H9 (cell line): ENCODE measurements at regions not wholly inside any gene's neighbourhood (a gene's known extent, or its start where the extent isn't known, plus 50 kb on each side); places are given as distances from the start of the nearest gene placed in this dataset.

Source experiments
- DNase-seq: peaks from one replicate; pipeline ENCODE4 v3.0.0-alpha.2; 2017
- H2AFZ ChIP-seq: one replicate; pipeline ENCODE4 v1.6.1; 2013; ENCODE audit warnings: mild to moderate bottlenecking, low read length, control low read depth, moderate library complexity
- H2AK5ac ChIP-seq: 2 replicates; pipeline ENCODE4 v1.6.1; 2013; ENCODE audit warnings: low read length, control low read depth, mixed read lengths; ENCODE audit not compliant: insufficient read length
- H2BK120ac ChIP-seq: one replicate; pipeline ENCODE4 v1.6.1; 2013; ENCODE audit warnings: low read depth, mild to moderate bottlenecking, low read length, control low read depth, inconsistent platforms; ENCODE audit not compliant: poor library complexity, severe bottlenecking
- H2BK12ac ChIP-seq: 2 replicates; pipeline ENCODE4 v1.6.1; 2013; ENCODE audit warnings: low read length, control low read depth, mixed read lengths, low read depth; ENCODE audit not compliant: insufficient read length
- H2BK15ac ChIP-seq: 2 replicates; pipeline ENCODE4 v1.6.1; 2013; ENCODE audit warnings: low read depth, low read length, control low read depth
- H2BK20ac ChIP-seq: one replicate; pipeline ENCODE4 v1.6.1; 2013; ENCODE audit warnings: low read depth, mild to moderate bottlenecking, low read length, control low read depth, inconsistent platforms; ENCODE audit not compliant: poor library complexity, severe bottlenecking
- H2BK5ac ChIP-seq: 2 replicates; pipeline ENCODE4 v1.6.1; 2013; ENCODE audit warnings: low read length, control low read depth, mixed read lengths; ENCODE audit not compliant: insufficient read length
- H3K14ac ChIP-seq: 2 replicates; pipeline ENCODE4 v1.6.1; 2013; ENCODE audit warnings: low read length, control low read depth; ENCODE audit not compliant: insufficient read depth
- H3K18ac ChIP-seq: 2 replicates; pipeline ENCODE4 v1.6.1; 2013; ENCODE audit warnings: low read depth, mild to moderate bottlenecking, mixed read lengths, low read length, control low read depth; ENCODE audit not compliant: insufficient read length
- H3K23ac ChIP-seq: 2 replicates; pipeline ENCODE4 v1.6.1; 2013; ENCODE audit warnings: low read length, control low read depth, mixed read lengths, low read depth; ENCODE audit not compliant: insufficient read length
- H3K23me2 ChIP-seq: 2 replicates; pipeline ENCODE4 v1.6.1; 2013; ENCODE audit warnings: low read depth, mild to moderate bottlenecking, mixed read lengths, low read length, control low read depth; ENCODE audit not compliant: insufficient read length, poor library complexity, severe bottlenecking
- H3K27ac ChIP-seq: 2 replicates; pipeline ENCODE4 v1.5.1; 2013; ENCODE audit warnings: low read length, control low read depth, mixed read lengths, low read depth; ENCODE audit not compliant: insufficient read length
- H3K27me3 ChIP-seq: 2 replicates; pipeline ENCODE4 v1.6.1; 2013; ENCODE audit warnings: low read length, control low read depth, inconsistent platforms; ENCODE audit not compliant: insufficient read depth
- H3K4ac ChIP-seq: 2 replicates; pipeline ENCODE4 v1.6.1; 2013; ENCODE audit warnings: low read depth, mild to moderate bottlenecking, control low read depth, inconsistent platforms, low read length, moderate library complexity
- H3K4me1 ChIP-seq: 2 replicates; pipeline ENCODE4 v1.6.1; 2013; ENCODE audit warnings: low read length, control low read depth, inconsistent platforms; ENCODE audit not compliant: insufficient read depth
- H3K4me2 ChIP-seq: 2 replicates; pipeline ENCODE4 v1.6.1; 2013; ENCODE audit warnings: low read length, control low read depth, mixed read lengths; ENCODE audit not compliant: insufficient read length, insufficient read depth
- H3K56ac ChIP-seq: 2 replicates; pipeline ENCODE4 v1.6.1; 2013; ENCODE audit warnings: low read depth, mild to moderate bottlenecking, mixed read lengths, low read length, control low read depth; ENCODE audit not compliant: insufficient read length
- H3K79me1 ChIP-seq: 2 replicates; pipeline ENCODE4 v1.6.1; 2013; ENCODE audit warnings: low read depth, mild to moderate bottlenecking, moderate library complexity, low read length, control low read depth, inconsistent platforms; ENCODE audit not compliant: insufficient read depth, poor library complexity, severe bottlenecking
- H3K79me2 ChIP-seq: 2 replicates; pipeline ENCODE4 v1.6.1; 2013; ENCODE audit warnings: low read length, control low read depth, inconsistent platforms; ENCODE audit not compliant: insufficient read depth
- H3K9ac ChIP-seq: 2 replicates; pipeline ENCODE4 v1.6.1; 2013; ENCODE audit warnings: low read length, control low read depth, mixed read lengths; ENCODE audit not compliant: insufficient read length; ENCODE audit errors: extremely low read depth
- H3K9me3 ChIP-seq: one replicate; pipeline ENCODE4 v1.6.1; 2013; ENCODE audit warnings: low read depth, low read length, inconsistent platforms; ENCODE audit not compliant: control insufficient read depth
- H3T11ph ChIP-seq: one replicate; pipeline ENCODE4 v1.6.1; 2013; ENCODE audit warnings: mild to moderate bottlenecking, low read length, control low read depth, inconsistent platforms
- H4K20me1 ChIP-seq: one replicate; pipeline ENCODE4 v1.6.1; 2013; ENCODE audit not compliant: control insufficient read depth, insufficient read length, insufficient read depth
- H4K5ac ChIP-seq: 2 replicates; pipeline ENCODE4 v1.6.1; 2013; ENCODE audit warnings: low read depth, mild to moderate bottlenecking, mixed read lengths, low read length, control low read depth; ENCODE audit not compliant: insufficient read length
- H4K8ac ChIP-seq: replicated peaks from 2 replicates; pipeline ENCODE4 v1.6.1; 2013; ENCODE audit warnings: low read length, control low read depth, mixed read lengths, low read depth; ENCODE audit not compliant: insufficient read length
- H4K91ac ChIP-seq: 2 replicates; pipeline ENCODE4 v1.6.1; 2013; ENCODE audit warnings: low read depth, mild to moderate bottlenecking, moderate library complexity, mixed read lengths, low read length, control low read depth; ENCODE audit not compliant: insufficient read length
- H3K27ac Mint-ChIP-seq, 3 experiments: 2 replicates in 2 of 3; 3 replicates in 1 of 3; pipeline ENCODE4 v1.8.0; 2020 to 2021; ENCODE audit warnings: mixed read lengths in 3 of 3, mild to moderate bottlenecking in 1 of 3, moderate library complexity in 1 of 3
- H3K27me3 Mint-ChIP-seq: 2 replicates; pipeline ENCODE4 v1.8.0; 2021; ENCODE audit warnings: low read depth, mild to moderate bottlenecking, moderate library complexity, mixed read lengths
- H3K36me3 Mint-ChIP-seq, 3 experiments: 2 replicates in 2 of 3; 3 replicates in 1 of 3; pipeline ENCODE4 v1.8.0; 2020 to 2021; ENCODE audit warnings: low read depth in 3 of 3, mixed read lengths in 3 of 3; ENCODE audit not compliant: insufficient read depth in 1 of 3
- H3K4me1 Mint-ChIP-seq, 2 experiments: 2 replicates each; pipeline ENCODE4 v1.8.0; 2020; ENCODE audit warnings: mixed read lengths in 2 of 2
- H3K4me3 Mint-ChIP-seq, 2 experiments: 2 replicates in 1 of 2; 3 replicates in 1 of 2; pipeline ENCODE4 v1.8.0; 2020 to 2021; ENCODE audit warnings: mild to moderate bottlenecking in 2 of 2, mixed read lengths in 2 of 2, moderate library complexity in 1 of 2
- H3K9me3 Mint-ChIP-seq, 2 experiments: 2 replicates in 1 of 2; 3 replicates in 1 of 2; pipeline ENCODE4 v1.8.0; 2020; ENCODE audit warnings: mild to moderate bottlenecking in 2 of 2, mixed read lengths in 2 of 2, moderate library complexity in 1 of 2
- CTCF ChIP-seq: fragments of 200-600 bp; sonication (generic); conservative IDR thresholded peaks from 3 replicates; pipeline ENCODE4 v1.8.0; 2021; ENCODE audit warnings: antibody characterized with exemption, mild to moderate bottlenecking

- H2BK120ac ChIP-seq: no peak overlapping the region
Measured at GRCh38 chr1:207221934-207222351, 99.5 kb upstream of the CD55 start.

More at GRCh38 chr1:207221934-207222351, 99.5 kb upstream of the CD55 start:
- H2AFZ ChIP-seq: no peak overlapping the region
- H3K79me1 ChIP-seq: no peaks in the 10 kb centered on the region
- no peak overlapping the region for H4K91ac ChIP-seq
- no peak overlapping the region for H3K27ac Mint-ChIP-seq
- no peak overlapping the region for H2BK15ac ChIP-seq
- no peak overlapping the region for H3K4ac ChIP-seq
- H3K79me2 ChIP-seq: no peaks in the 10 kb centered on the region
- H3K18ac ChIP-seq: no peak overlapping the region
- H3K14ac ChIP-seq: no peak overlapping the region
- DNase-seq: no peak
- no peak overlapping the region for H3K23ac ChIP-seq
- no peaks in the 10 kb centered on the region; the same call in 1 of the 2 replicates for H3K4me1 ChIP-seq
- no peak overlapping the region for H3T11ph ChIP-seq
- no peaks in the 10 kb centered on the region for H4K20me1 ChIP-seq
- H3K27ac ChIP-seq: no peak overlapping the region
- no peak overlapping the region for H4K5ac ChIP-seq
- no peaks in the 10 kb centered on the region for H3K27me3 ChIP-seq
- H3K56ac ChIP-seq: no peak overlapping the region
- H2BK12ac ChIP-seq: no peak overlapping the region
- no peak overlapping the region for H2BK5ac ChIP-seq
- no peaks in the 10 kb centered on the region for H3K9me3 Mint-ChIP-seq
- H3K23me2 ChIP-seq: no peaks in the 10 kb centered on the region
- H3K9ac ChIP-seq: no peak overlapping the region
- H3K27me3 Mint-ChIP-seq: no peaks in the 10 kb centered on the region
- H4K8ac ChIP-seq: no peak overlapping the region
- no peak overlapping the region for H3K4me2 ChIP-seq
- no peak overlapping the region for H2BK20ac ChIP-seq
- no peak overlapping the region for H3K4me3 Mint-ChIP-seq
- H2AK5ac ChIP-seq: no peak overlapping the region
- no peak for TF ChIP-seq CTCF
- no peaks in the 10 kb centered on the region for H3K36me3 Mint-ChIP-seq
- H3K4me1 Mint-ChIP-seq: peaks cover 30 to 35% of the 10 kb centered on the region in 2 experiments
- no peaks in the 10 kb centered on the region for H3K9me3 ChIP-seq
